Naive thymus-derived CD4-positive, alpha-beta T cell (primary cell): ENCODE measurements at regions not wholly inside any gene's neighbourhood (a gene's known extent, or its start where the extent isn't known, plus 50 kb on each side); places are given as distances from the start of the nearest gene placed in this dataset.

ENCODE experiments used
- ATAC-seq: fragments of 150-1000 bp; cut with Tn5 transposase; 2 replicates; pipeline ENCODE4 v1.10.0; 2021; ENCODE audit warnings: mild to moderate bottlenecking, moderate library complexity
- CTCF ChIA-PET: fragments of 350-600 bp; sonication (Branson Sonifier 250); formaldehyde crosslinking; loops from one replicate; lab custom pipeline; 2021; ENCODE audit warnings: antibody characterized with exemption; lab: Charles Lee
- POLR2A ChIA-PET: fragments of 350-600 bp; sonication (Branson Sonifier 250); formaldehyde crosslinking; loops from one replicate; lab custom pipeline; 2021; ENCODE audit warnings: antibody characterized with exemption, inconsistent platforms; lab: Charles Lee
- DNase-seq, 9 donors: peaks; one replicate each; pipeline versions ENCODE4 v3.0.0 to v3.0.0-alpha.2; 2020 to 2022; ENCODE audit warnings: mixed read lengths in 1 of 9
- H3K27ac ChIP-seq: one replicate; pipeline ENCODE4 v1.7.0; 2013; ENCODE audit warnings: mild to moderate bottlenecking, low read depth, low read length, moderate library complexity
- H3K27me3 ChIP-seq, 2 donors: one replicate each; pipeline ENCODE4 v1.7.0; 2013; ENCODE audit warnings: low read length in 2 of 2, mild to moderate bottlenecking in 2 of 2, moderate library complexity in 2 of 2; ENCODE audit not compliant: control insufficient read depth in 2 of 2, insufficient read depth in 2 of 2
- H3K36me3 ChIP-seq, 3 experiments: 1 replicate in 2 of 3; 2 replicates in 1 of 3; pipeline ENCODE4 v1.7.0; 2013; ENCODE audit warnings: low read length in 3 of 3, mild to moderate bottlenecking in 3 of 3, moderate library complexity in 1 of 3; ENCODE audit not compliant: insufficient read depth in 3 of 3, control insufficient read depth in 2 of 3
- H3K4me1 ChIP-seq, 2 donors: one replicate each; pipeline ENCODE4 v1.7.0; 2013; ENCODE audit warnings: low read length in 2 of 2, mild to moderate bottlenecking in 2 of 2, moderate library complexity in 1 of 2; ENCODE audit not compliant: control insufficient read depth in 2 of 2, insufficient read depth in 2 of 2
- H3K4me3 ChIP-seq: 2 replicates; pipeline ENCODE4 v1.7.0; 2013; ENCODE audit warnings: mild to moderate bottlenecking, low read length
- H3K9me3 ChIP-seq, 3 experiments: 1 replicate in 2 of 3; 2 replicates in 1 of 3; pipeline ENCODE4 v1.7.0; 2013; ENCODE audit warnings: low read length in 3 of 3; ENCODE audit not compliant: control insufficient read depth in 2 of 3
- H3K27ac Mint-ChIP-seq, 9 donors: one replicate each; pipeline ENCODE4 v1.8.0; 2020 to 2022; ENCODE audit warnings: mixed read lengths in 9 of 9, mild to moderate bottlenecking in 8 of 9, moderate library complexity in 5 of 9, inconsistent platforms in 2 of 9
- H3K27me3 Mint-ChIP-seq, 5 donors: one replicate each; pipeline ENCODE4 v1.8.0; 2021 to 2022; ENCODE audit warnings: mixed read lengths in 5 of 5, mild to moderate bottlenecking in 1 of 5
- H3K36me3 Mint-ChIP-seq, 5 donors: one replicate each; pipeline ENCODE4 v1.8.0; 2020 to 2022; ENCODE audit warnings: mixed read lengths in 5 of 5, mild to moderate bottlenecking in 3 of 5, inconsistent platforms in 1 of 5
- H3K4me1 Mint-ChIP-seq, 7 donors: one replicate each; pipeline ENCODE4 v1.8.0; 2020 to 2022; ENCODE audit warnings: mixed read lengths in 7 of 7, mild to moderate bottlenecking in 3 of 7, inconsistent platforms in 1 of 7
- H3K4me3 Mint-ChIP-seq, 10 donors: one replicate each; pipeline ENCODE4 v1.8.0; 2020 to 2022; ENCODE audit warnings: mild to moderate bottlenecking in 10 of 10, mixed read lengths in 10 of 10, moderate library complexity in 6 of 10, inconsistent platforms in 2 of 10
- H3K9me3 Mint-ChIP-seq, 11 donors: one replicate each; pipeline ENCODE4 v1.8.0; 2020 to 2022; ENCODE audit warnings: mixed read lengths in 11 of 11, mild to moderate bottlenecking in 4 of 11, inconsistent platforms in 1 of 11, moderate library complexity in 1 of 11
- intact Hi-C, 2 donors: fragments of 100-400 bp; cut with micrococcal nuclease; formaldehyde crosslinking; loops; one replicate each; pipeline ENCODE4 v1.15.1; 2023

GRCh38 chr3:72460205-72461174 lies 387.8 kb downstream of the SHQ1 start:
- H3K27ac Mint-ChIP-seq: no peak overlapping the region
- H3K9me3 ChIP-seq: no peaks in the 10 kb centered on the region

DNA sequence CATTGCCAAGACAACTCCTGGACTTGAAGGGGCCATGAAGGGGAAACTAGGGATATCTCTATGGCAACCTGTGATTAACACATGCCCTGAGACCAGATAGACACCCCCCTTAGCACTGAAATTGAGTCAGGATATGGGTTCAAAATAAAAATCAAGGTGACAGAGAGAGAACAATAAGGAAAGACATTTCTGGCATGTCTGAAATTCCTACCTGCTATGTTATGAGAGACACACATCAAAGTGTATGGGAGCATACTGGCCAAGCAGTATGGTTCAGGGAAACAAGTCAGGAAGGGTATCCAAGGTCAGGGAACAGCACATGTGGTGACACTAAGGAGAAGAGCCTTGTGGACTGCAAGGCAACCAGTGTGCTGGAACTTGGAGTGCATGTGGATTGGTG lies 388.7 kb downstream of the SHQ1 start:
- intact Hi-C loops: no loop called here
- Histone ChIP-seq H3K9me3 (no peaks in the 10 kb centered on the region), H3K4me1 (no peaks in the 10 kb centered on the region), H3K4me3 (no peak overlapping the region), H3K27ac (no peak overlapping the region), H3K27me3 (no peaks in the 10 kb centered on the region), H3K36me3 (no peaks in the 10 kb centered on the region)
- Mint-ChIP-seq H3K27ac (no peak overlapping the region), H3K27me3 (peaks cover 0 to 10% (median 0%) of the 10 kb centered on the region in 5 donors), H3K36me3 (peaks cover 0 to 3% (median 0%) of the 10 kb centered on the region in 5 donors), H3K4me3 (no peak overlapping the region), H3K9me3 (no peaks in the 10 kb centered on the region), H3K4me1 (peaks cover 0 to 14% (median 7%) of the 10 kb centered on the region in 7 donors)
- no peak for ATAC-seq
- DNase-seq: no peak
- POLR2A ChIA-PET: interaction anchor here (1.5 kb wide), 1 partner anchor 12 kb away, joined by 3 read pairs; no protein-coding TSS in a partner anchor
- CTCF ChIA-PET: no interaction called here

More at GRCh38 chr3:72460205-72461174, 387.8 kb downstream of the SHQ1 start:
- POLR2A ChIA-PET: interaction anchor here (1.5 kb wide), 1 partner anchor 13 kb away, joined by 3 read pairs; no protein-coding TSS in a partner anchor
- intact Hi-C loops: no loop called here
- H3K4me3 ChIP-seq: no peak overlapping the region
- no peak overlapping the region for H3K27ac ChIP-seq
- Mint-ChIP-seq H3K4me1 (peaks cover 0 to 8% (median 4%) of the 10 kb centered on the region in 7 donors), H3K9me3 (no peaks in the 10 kb centered on the region), H3K36me3 (peaks cover 0 to 6% (median 0%) of the 10 kb centered on the region in 5 donors), H3K4me3 (no peak overlapping the region), H3K27me3 (peaks cover 0 to 10% (median 0%) of the 10 kb centered on the region in 5 donors)
- H3K36me3 ChIP-seq: no peaks in the 10 kb centered on the region
- DNase-seq: no peak
- CTCF ChIA-PET: no interaction called here
- no peaks in the 10 kb centered on the region for H3K4me1 ChIP-seq
- H3K27me3 ChIP-seq: no peaks in the 10 kb centered on the region
- ATAC-seq: no peak

DNA sequence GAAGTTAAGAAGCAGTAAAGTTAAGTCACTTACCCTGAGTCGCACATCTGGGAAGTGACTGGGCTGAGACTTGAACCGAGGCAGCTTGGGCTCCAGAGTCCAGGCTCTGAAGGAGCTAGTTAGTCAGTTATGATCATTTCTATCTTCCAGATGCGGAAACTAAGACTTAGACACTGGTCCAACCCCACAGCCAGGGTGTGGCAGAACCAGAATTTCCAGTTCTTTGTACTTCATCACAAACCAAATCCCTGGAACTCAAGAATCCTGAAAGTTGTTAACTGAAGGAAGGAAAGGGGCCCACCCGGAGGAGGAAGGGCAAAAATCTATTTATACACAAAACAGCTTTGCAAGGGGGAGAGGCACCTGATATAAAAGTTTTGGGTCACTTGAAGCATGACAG lies 389.9 kb downstream of the SHQ1 start:
- H3K4me3 Mint-ChIP-seq: no peak overlapping the region
- H3K4me3 ChIP-seq: no peak overlapping the region
- H3K27ac ChIP-seq: no peak overlapping the region
- H3K9me3 Mint-ChIP-seq: no peaks in the 10 kb centered on the region
- H3K27me3 ChIP-seq: no peaks in the 10 kb centered on the region
- H3K27me3 Mint-ChIP-seq: peaks cover 0 to 10% (median 0%) of the 10 kb centered on the region in 5 donors
- peaks cover 0 to 17% (median 7%) of the 10 kb centered on the region in 7 donors for H3K4me1 Mint-ChIP-seq
- DNase-seq: no peak
- no peak for ATAC-seq
- CTCF ChIA-PET: no interaction called here
- H3K27ac Mint-ChIP-seq: no peak overlapping the region
- intact Hi-C loops: no loop called here
- H3K4me1 ChIP-seq: no peaks in the 10 kb centered on the region
- H3K36me3 ChIP-seq: no peaks in the 10 kb centered on the region
- H3K9me3 ChIP-seq: no peaks in the 10 kb centered on the region
- POLR2A ChIA-PET: no interaction called here
- peaks cover 0 to 3% (median 0%) of the 10 kb centered on the region in 5 donors for H3K36me3 Mint-ChIP-seq

- POLR2A ChIA-PET: no interaction called here
- Mint-ChIP-seq H3K9me3 (no peaks in the 10 kb centered on the region), H3K27me3 (peaks cover 0 to 11% (median 6%) of the 10 kb centered on the region in 5 donors), H3K36me3 (peaks cover 0 to 5% (median 0%) of the 10 kb centered on the region in 5 donors), H3K4me3 (no peak overlapping the region), H3K27ac (no peak overlapping the region), H3K4me1 (peaks cover 0 to 21% (median 7%) of the 10 kb centered on the region in 7 donors)
- H3K36me3 ChIP-seq: no peaks in the 10 kb centered on the region
- DNase-seq: no peak
- CTCF ChIA-PET: no interaction called here
- no peaks in the 10 kb centered on the region for H3K27me3 ChIP-seq
- no peak overlapping the region for H3K4me3 ChIP-seq
- H3K9me3 ChIP-seq: no peaks in the 10 kb centered on the region
- ATAC-seq: no peak
- intact Hi-C loops: no loop called here
- H3K4me1 ChIP-seq: no peaks in the 10 kb centered on the region
- H3K27ac ChIP-seq: no peak overlapping the region
Measured at GRCh38 chr3:72454441-72454840, 393.8 kb downstream of the SHQ1 start.

DNA sequence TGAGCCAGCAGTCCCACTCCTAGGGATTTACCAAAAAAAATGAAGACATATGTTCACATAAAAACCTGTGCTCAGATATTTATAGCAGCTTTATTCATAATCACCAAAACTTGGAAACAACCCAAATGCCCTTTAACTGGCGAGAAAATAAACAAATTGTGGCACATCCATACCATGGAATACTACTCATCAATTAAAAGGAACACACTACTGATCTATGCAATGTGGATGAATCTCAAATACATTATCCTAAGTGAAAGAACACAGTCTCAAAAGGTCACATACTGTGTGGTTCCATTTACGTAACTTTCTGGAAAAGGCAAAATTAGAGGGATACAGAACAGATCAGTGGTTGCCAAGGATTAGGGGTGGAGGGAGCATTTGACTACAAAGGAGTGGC lies 394.5 kb downstream of the SHQ1 start:
- Mint-ChIP-seq H3K9me3 (no peaks in the 10 kb centered on the region), H3K27me3 (peaks cover 0 to 8% (median 6%) of the 10 kb centered on the region in 5 donors), H3K4me3 (no peak overlapping the region), H3K4me1 (peaks cover 0 to 23% (median 7%) of the 10 kb centered on the region in 7 donors), H3K36me3 (peaks cover 0 to 5% (median 0%) of the 10 kb centered on the region in 5 donors), H3K27ac (no peak overlapping the region)
- POLR2A ChIA-PET: no interaction called here
- no peak overlapping the region for H3K4me3 ChIP-seq
- DNase-seq: no peak
- H3K9me3 ChIP-seq: no peaks in the 10 kb centered on the region
- CTCF ChIA-PET: no interaction called here
- no peaks in the 10 kb centered on the region for H3K36me3 ChIP-seq
- intact Hi-C loops: no loop called here
- no peak for ATAC-seq
- no peaks in the 10 kb centered on the region for H3K27me3 ChIP-seq
- H3K27ac ChIP-seq: no peak overlapping the region
- no peaks in the 10 kb centered on the region for H3K4me1 ChIP-seq

DNA sequence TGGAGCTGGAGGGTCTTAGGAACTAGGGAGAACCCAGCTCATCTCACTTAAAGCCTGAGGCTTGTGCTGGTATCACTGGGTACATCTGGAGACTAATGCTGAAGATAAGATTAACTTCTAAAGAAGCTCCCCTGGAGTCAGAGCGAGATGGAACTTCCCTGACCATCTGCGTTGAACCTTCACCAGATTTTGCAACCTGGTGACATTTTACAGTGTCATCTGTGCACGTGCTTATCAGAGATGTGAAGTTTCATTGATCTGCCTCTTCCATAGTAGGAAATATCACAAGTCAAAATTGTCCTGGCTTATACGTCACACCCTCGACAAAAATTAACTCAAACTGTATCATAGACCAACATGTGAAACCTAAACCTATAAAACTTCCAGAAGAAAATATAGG lies 395.5 kb downstream of the SHQ1 start:
- H3K9me3 ChIP-seq: no peaks in the 10 kb centered on the region
- H3K27me3 ChIP-seq: no peaks in the 10 kb centered on the region
- ATAC-seq (no peak), DNase-seq (no peak)
- H3K27me3 Mint-ChIP-seq: peaks cover 0 to 8% (median 6%) of the 10 kb centered on the region in 5 donors
- POLR2A ChIA-PET: interaction anchor here (0.5 kb wide), 1 partner anchor 200 kb away, joined by 3 read pairs; no protein-coding TSS in a partner anchor
- H3K9me3 Mint-ChIP-seq: no peaks in the 10 kb centered on the region
- H3K36me3 Mint-ChIP-seq: peaks cover 0 to 5% (median 0%) of the 10 kb centered on the region in 5 donors
- peaks cover 0 to under 1% of the 10 kb centered on the region in 2 donors for H3K4me1 ChIP-seq
- H3K27ac Mint-ChIP-seq: no peak overlapping the region
- no peak overlapping the region for H3K27ac ChIP-seq
- peaks cover 0 to 23% (median 7%) of the 10 kb centered on the region in 7 donors for H3K4me1 Mint-ChIP-seq
- CTCF ChIA-PET: no interaction called here
- no peaks in the 10 kb centered on the region for H3K36me3 ChIP-seq
- intact Hi-C loops: no loop called here
- no peak overlapping the region for H3K4me3 ChIP-seq
- H3K4me3 Mint-ChIP-seq: no peak overlapping the region
